Keratinocyte (primary cell): ENCODE measurements at regions not wholly inside any gene's neighbourhood (a gene's known extent, or its start where the extent isn't known, plus 50 kb on each side); places are given as distances from the start of the nearest gene placed in this dataset.

ENCODE experiments used
- DNase-seq: peaks from one replicate; pipeline ENCODE4 v3.0.0-alpha.2; 2011; ENCODE audit warnings: low read depth, missing footprints, low spot score
- FAIRE-seq: peaks from 2 replicates; lab custom pipeline; 2011; peaks lifted over from hg19 to GRCh38; lab: Jason Lieb, UNC
- H2AFZ ChIP-seq: 2 replicates; pipeline ENCODE4 v1.6.0; 2012; ENCODE audit warnings: low read length, control low read depth, inconsistent platforms; ENCODE audit not compliant: control insufficient read depth
- H3K27ac ChIP-seq: 2 replicates; pipeline ENCODE4 v1.5.1; 2011; ENCODE audit warnings: low read length; ENCODE audit not compliant: control insufficient read depth, insufficient read depth
- H3K27me3 ChIP-seq: 3 replicates; pipeline ENCODE4 v1.6.0; 2011; ENCODE audit warnings: low read length; ENCODE audit not compliant: control insufficient read depth, insufficient read depth; ENCODE audit errors: extremely low read depth
- H3K36me3 ChIP-seq, 2 experiments: 2 replicates in 1 of 2; 3 replicates in 1 of 2; pipeline ENCODE4 v1.5.1; 2011; ENCODE audit warnings: low read length in 2 of 2, mild to moderate bottlenecking in 1 of 2; ENCODE audit not compliant: control insufficient read depth in 2 of 2, insufficient read depth in 2 of 2; ENCODE audit errors: extremely low read depth in 1 of 2
- H3K4me1 ChIP-seq: 3 replicates; pipeline ENCODE4 v1.5.1; 2011; ENCODE audit warnings: low read length; ENCODE audit not compliant: control insufficient read depth, insufficient read depth; ENCODE audit errors: extremely low read depth
- H3K4me2 ChIP-seq: 3 replicates; pipeline ENCODE4 v1.6.0; 2011; ENCODE audit warnings: low read depth, low read length; ENCODE audit not compliant: control insufficient read depth, insufficient read depth; ENCODE audit errors: extremely low read depth
- H3K4me3 ChIP-seq, 3 experiments: fragments of 200-600 bp in 1 of 3; sonication (generic) in 1 of 3; 2 replicates in 2 of 3; 3 replicates in 1 of 3; pipeline ENCODE4 v1.5.1; 2011 to 2016; ENCODE audit warnings: low read length in 3 of 3, mild to moderate bottlenecking in 3 of 3, control low read depth in 2 of 3, inconsistent platforms in 1 of 3, low read depth in 1 of 3, mixed read lengths in 1 of 3, mixed run types in 1 of 3, moderate library complexity in 1 of 3; ENCODE audit not compliant: control insufficient read depth in 2 of 3, insufficient read depth in 2 of 3; ENCODE audit errors: extremely low read depth in 1 of 3
- H3K79me2 ChIP-seq: 2 replicates; pipeline ENCODE4 v1.6.0; 2012; ENCODE audit warnings: low read length; ENCODE audit not compliant: control insufficient read depth, insufficient read depth
- H3K9ac ChIP-seq: 3 replicates; pipeline ENCODE4 v1.6.0; 2011; ENCODE audit warnings: low read length; ENCODE audit not compliant: control insufficient read depth, insufficient read depth; ENCODE audit errors: extremely low read depth
- H3K9me1 ChIP-seq: 3 replicates; pipeline ENCODE4 v1.6.0; 2011; ENCODE audit warnings: low read length; ENCODE audit not compliant: control insufficient read depth, insufficient read depth; ENCODE audit errors: extremely low read depth
- H3K9me3 ChIP-seq: 2 replicates; pipeline ENCODE4 v1.5.1; 2012; ENCODE audit warnings: low read depth, low read length; ENCODE audit not compliant: control insufficient read depth
- H4K20me1 ChIP-seq: 3 replicates; pipeline ENCODE4 v1.6.0; 2011; ENCODE audit warnings: low read length; ENCODE audit not compliant: control insufficient read depth, insufficient read depth; ENCODE audit errors: extremely low read depth
- CTCF ChIP-seq, 3 experiments: IDR thresholded peaks in 1 of 3; conservative IDR thresholded peaks in 1 of 3; optimal IDR thresholded peaks in 1 of 3; 2 replicates in 2 of 3; 3 replicates in 1 of 3; pipeline versions ENCODE3 to v1.5.1; 2011; ENCODE audit warnings: low read length in 3 of 3, mild to moderate bottlenecking in 3 of 3, moderate library complexity in 2 of 3, control low read depth in 1 of 3, inconsistent platforms in 1 of 3; ENCODE audit not compliant: insufficient read depth in 2 of 3; ENCODE audit errors: extremely low read depth in 1 of 3
- EZH2 ChIP-seq: IDR thresholded peaks from one replicate; pipeline ENCODE4 v1.6.1; 2012; ENCODE audit warnings: inconsistent platforms, mild to moderate bottlenecking, low read length, moderate library complexity
- dilution Hi-C: fragments of 300-500 bp; cut with MboI; formaldehyde crosslinking; loops from one replicate; pipeline ENCODE4 v1.7.0; 2020; ENCODE audit warnings: low sequenced_read_pairs; ENCODE audit not compliant: extremely low pct_ligation_motif_present

- H3K27ac ChIP-seq = no peak overlapping the region
- H3K4me1 ChIP-seq = no peaks in the 10 kb centered on the region
- H3K4me2 ChIP-seq = no peak overlapping the region
- FAIRE-seq (no peak), DNase-seq (no peak)
- no peaks in the 10 kb centered on the region for H3K9me1 ChIP-seq
- H3K9me3 ChIP-seq = no peaks in the 10 kb centered on the region
- no peaks in the 10 kb centered on the region for H3K36me3 ChIP-seq
- TF ChIP-seq EZH2 (no peak), CTCF (optimal IDR thresholded peaks at IDR 0.05 in 1 of 3, IDR thresholded peaks at IDR 0.05 in 1 of 3, conservative IDR thresholded peaks at IDR 0.05 in 1 of 3; ENCODE audit: extremely low read depth in 1 of 3, insufficient read depth in 2 of 3, low read length in 3 of 3) (no peak)
- dilution Hi-C loops = no loop called here
- no peak overlapping the region for H3K4me3 ChIP-seq
- H4K20me1 ChIP-seq = no peaks in the 10 kb centered on the region
- no peak overlapping the region for H3K9ac ChIP-seq
- no peaks in the 10 kb centered on the region for H3K79me2 ChIP-seq
- no peak overlapping the region for H2AFZ ChIP-seq
- no peaks in the 10 kb centered on the region for H3K27me3 ChIP-seq
These were observed 64.9 kb upstream of the PIK3R4 start for GRCh38 chr3:130811557-130811956.

GRCh38 chr3:130814691-130815472, 68.3 kb upstream of the PIK3R4 start:
- H3K79me2 ChIP-seq = no peaks in the 10 kb centered on the region
- FAIRE-seq (no peak), DNase-seq (no peak)
- dilution Hi-C loops = no loop called here
- TF ChIP-seq EZH2 (no peak), CTCF (optimal IDR thresholded peaks at IDR 0.05 in 1 of 3, IDR thresholded peaks at IDR 0.05 in 1 of 3, conservative IDR thresholded peaks at IDR 0.05 in 1 of 3; ENCODE audit: extremely low read depth in 1 of 3, insufficient read depth in 2 of 3, low read length in 3 of 3) (no peak)
- no peak overlapping the region for H3K4me2 ChIP-seq
- no peaks in the 10 kb centered on the region for H3K36me3 ChIP-seq
- no peaks in the 10 kb centered on the region for H4K20me1 ChIP-seq
- no peaks in the 10 kb centered on the region for H3K27me3 ChIP-seq
- H3K9me1 ChIP-seq = no peaks in the 10 kb centered on the region
- H3K4me1 ChIP-seq = no peaks in the 10 kb centered on the region
- H3K4me3 ChIP-seq = no peak overlapping the region
- no peak overlapping the region for H3K27ac ChIP-seq
- H3K9ac ChIP-seq = no peak overlapping the region
- no peak overlapping the region for H2AFZ ChIP-seq
- H3K9me3 ChIP-seq = no peaks in the 10 kb centered on the region
